ENCODE measurements at regions not wholly inside any gene's neighbourhood (a gene's known extent, or its start where the extent isn't known, plus 50 kb on each side); places are given as distances from the start of the nearest gene placed in this dataset.

GRCh38 chr1:60213253-60213652, 139.7 kb upstream of the C1orf87 start:
- TF ChIP-seq CTCF (conservative IDR thresholded peaks at IDR 0.05; ENCODE audit: low read depth, low read length) (no peak), EZH2 (IDR thresholded peaks at IDR 0.05; ENCODE audit: borderline replicate concordance, low read depth, low read length, poor library complexity, severe bottlenecking) (no peak)

Measured in A673 (cell line).